Activated CD4-positive, CD25-positive, alpha-beta regulatory T cell (primary cell): ENCODE measurements at regions not wholly inside any gene's neighbourhood (a gene's known extent, or its start where the extent isn't known, plus 50 kb on each side); places are given as distances from the start of the nearest gene placed in this dataset.
"Not testable (repeated sequence)": the region's sequence is repeated elsewhere in the genome, so short reads cannot be mapped to it uniquely, and the experiment has no call there.

Experiments
- DNase-seq, 4 experiments: peaks; one replicate each; lab custom pipeline; 2025; lab: John Stamatoyannopoulos, UW

- DNase-seq = no peak
Observed at GRCh38 chrY:12359867-12360266, 341.2 kb upstream of the USP9Y start.

- no peak for DNase-seq
Observed at GRCh38 chrY:12360496-12360895, 340.5 kb upstream of the USP9Y start.

GRCh38 chrY:12365311-12365910, 335.6 kb upstream of the USP9Y start:
- no peak for DNase-seq

- not testable (repeated sequence) for DNase-seq
Observed at GRCh38 chrY:12374588-12374987, 326.4 kb upstream of the USP9Y start.

GRCh38 chrY:12391655-12392559, 309.1 kb upstream of the USP9Y start:
- not testable (repeated sequence) for DNase-seq

GRCh38 chrY:12393190-12393589, 307.8 kb upstream of the USP9Y start:
- no peak for DNase-seq

- not testable (repeated sequence) for DNase-seq
Observed at GRCh38 chrY:12395381-12396120, 305.5 kb upstream of the USP9Y start.

- DNase-seq = no peak
Observed at GRCh38 chrY:12403916-12404315, 297.1 kb upstream of the USP9Y start.

- no peak for DNase-seq
Observed at GRCh38 chrY:12408236-12408635, 292.8 kb upstream of the USP9Y start.

- DNase-seq = no peak
Observed at GRCh38 chrY:12410696-12411095, 290.3 kb upstream of the USP9Y start.

- peak in 1 of 4 experiments; percentile 0 for DNase-seq
Observed at GRCh38 chrY:12421072-12421787, 279.8 kb upstream of the USP9Y start.

GRCh38 chrY:12421788-12422124, 279.3 kb upstream of the USP9Y start:
- no peak for DNase-seq

- no peak for DNase-seq
Observed at GRCh38 chrY:12422536-12422935, 278.5 kb upstream of the USP9Y start.

- no peak for DNase-seq
Observed at GRCh38 chrY:12423416-12424252, 277.4 kb upstream of the USP9Y start.

GRCh38 chrY:12425506-12425905, 275.5 kb upstream of the USP9Y start:
- DNase-seq = no peak

- DNase-seq = no peak
Observed at GRCh38 chrY:12427361-12427760, 273.7 kb upstream of the USP9Y start.

GRCh38 chrY:12431546-12431945, 269.5 kb upstream of the USP9Y start:
- no peak for DNase-seq

- not testable (repeated sequence) for DNase-seq
Observed at GRCh38 chrY:12438823-12439222, 262.2 kb upstream of the USP9Y start.

- no peak for DNase-seq
Observed at GRCh38 chrY:12444200-12444599, 256.8 kb upstream of the USP9Y start.

- DNase-seq = not testable (repeated sequence)
Observed at GRCh38 chrY:12446486-12447265, 254.4 kb upstream of the USP9Y start.
